ENCODE measurements at regions not wholly inside any gene's neighbourhood (a gene's known extent, or its start where the extent isn't known, plus 50 kb on each side); places are given as distances from the start of the nearest gene placed in this dataset.

DNA sequence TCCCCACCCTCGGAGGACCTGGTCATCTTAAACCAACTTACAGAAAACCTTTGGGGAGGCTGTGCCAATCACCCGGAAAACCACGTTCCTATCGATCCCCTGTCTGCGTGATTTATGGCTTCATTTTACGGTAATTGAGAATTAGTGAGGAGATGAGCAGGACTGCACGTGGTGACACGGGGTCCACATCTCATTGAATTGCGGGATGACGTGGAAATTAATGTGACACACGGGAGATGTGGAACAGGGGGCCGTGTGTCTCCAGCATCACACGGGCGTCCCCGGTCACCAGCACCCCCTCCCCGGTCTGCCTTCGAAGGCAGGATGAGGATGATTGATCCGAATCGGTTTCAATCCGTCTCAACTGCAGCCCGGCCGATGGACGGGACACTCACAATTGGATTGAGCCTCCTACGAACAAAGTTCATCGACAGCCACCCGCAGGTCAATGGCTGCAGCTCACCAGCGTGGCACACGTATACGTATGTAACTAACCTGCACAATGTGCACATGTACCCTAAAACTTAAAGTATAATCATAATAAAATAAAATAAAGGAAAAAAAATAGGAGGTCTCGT lies 160.3 kb downstream of the SHOX start:
- Histone ChIP-seq H3K27me3 (peaks cover 0 to 2% (median 0%) of the 10 kb centered on the region in 4 donors), H3K36me3 (no peaks in the 10 kb centered on the region), H3K4me1 (no peaks in the 10 kb centered on the region), H3K4me3 (no peak overlapping the region), H3K27ac (no peak overlapping the region), H3K9me3 (no peaks in the 10 kb centered on the region)
- intact Hi-C loops (cut with DNase I) = no loop called here
- ATAC-seq (no peak), DNase-seq (no peak), FAIRE-seq (no peak)
- 12 to 18% methylated on average over 30 of the region's 30 CpGs for WGBS, 2 donors
- TF ChIP-seq, protein P1, sequence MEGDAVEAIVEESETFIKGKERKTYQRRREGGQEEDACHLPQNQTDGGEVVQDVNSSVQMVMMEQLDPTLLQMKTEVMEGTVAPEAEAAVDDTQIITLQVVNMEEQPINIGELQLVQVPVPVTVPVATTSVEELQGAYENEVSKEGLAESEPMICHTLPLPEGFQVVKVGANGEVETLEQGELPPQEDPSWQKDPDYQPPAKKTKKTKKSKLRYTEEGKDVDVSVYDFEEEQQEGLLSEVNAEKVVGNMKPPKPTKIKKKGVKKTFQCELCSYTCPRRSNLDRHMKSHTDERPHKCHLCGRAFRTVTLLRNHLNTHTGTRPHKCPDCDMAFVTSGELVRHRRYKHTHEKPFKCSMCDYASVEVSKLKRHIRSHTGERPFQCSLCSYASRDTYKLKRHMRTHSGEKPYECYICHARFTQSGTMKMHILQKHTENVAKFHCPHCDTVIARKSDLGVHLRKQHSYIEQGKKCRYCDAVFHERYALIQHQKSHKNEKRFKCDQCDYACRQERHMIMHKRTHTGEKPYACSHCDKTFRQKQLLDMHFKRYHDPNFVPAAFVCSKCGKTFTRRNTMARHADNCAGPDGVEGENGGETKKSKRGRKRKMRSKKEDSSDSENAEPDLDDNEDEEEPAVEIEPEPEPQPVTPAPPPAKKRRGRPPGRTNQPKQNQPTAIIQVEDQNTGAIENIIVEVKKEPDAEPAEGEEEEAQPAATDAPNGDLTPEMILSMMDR (IDR thresholded peaks at IDR 0.05) = no peak

DNA sequence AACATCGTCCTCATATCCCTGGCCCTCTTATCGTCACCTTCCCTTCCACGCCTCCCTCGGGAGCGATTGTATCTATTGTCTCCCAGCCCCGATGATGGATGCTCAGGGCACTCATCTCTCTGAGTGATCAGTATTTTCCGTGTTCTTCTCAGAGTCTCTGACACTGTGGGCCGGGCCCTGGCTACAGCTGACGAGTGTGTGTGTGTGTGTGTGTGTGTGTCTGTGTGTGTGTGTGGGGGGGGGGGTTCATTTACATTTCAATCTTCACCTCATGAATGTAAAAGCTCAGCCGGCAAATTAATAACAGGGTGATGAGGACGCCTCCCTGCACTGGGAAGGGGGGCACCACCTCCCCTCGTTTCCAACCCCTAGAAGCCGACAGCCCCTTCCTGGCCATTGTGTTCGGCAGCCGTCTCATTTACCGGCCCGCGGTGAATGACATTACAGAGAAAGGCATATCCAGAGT lies 159.5 kb downstream of the SHOX start:
- Histone ChIP-seq H3K27me3 (peaks cover 0 to 2% (median 0%) of the 10 kb centered on the region in 4 donors), H3K4me3 (no peak overlapping the region), H3K36me3 (no peaks in the 10 kb centered on the region), H3K4me1 (no peaks in the 10 kb centered on the region), H3K27ac (no peak overlapping the region), H3K9me3 (no peaks in the 10 kb centered on the region)
- TF ChIP-seq, protein P1 (IDR thresholded peaks at IDR 0.05) = no peak
- ATAC-seq = no peak
- WGBS, 2 donors = 12 to 14% methylated on average over 18 of the region's 18 CpGs
- no peak for FAIRE-seq
- no peak for DNase-seq
- intact Hi-C loops (cut with DNase I) = no loop called here

DNA sequence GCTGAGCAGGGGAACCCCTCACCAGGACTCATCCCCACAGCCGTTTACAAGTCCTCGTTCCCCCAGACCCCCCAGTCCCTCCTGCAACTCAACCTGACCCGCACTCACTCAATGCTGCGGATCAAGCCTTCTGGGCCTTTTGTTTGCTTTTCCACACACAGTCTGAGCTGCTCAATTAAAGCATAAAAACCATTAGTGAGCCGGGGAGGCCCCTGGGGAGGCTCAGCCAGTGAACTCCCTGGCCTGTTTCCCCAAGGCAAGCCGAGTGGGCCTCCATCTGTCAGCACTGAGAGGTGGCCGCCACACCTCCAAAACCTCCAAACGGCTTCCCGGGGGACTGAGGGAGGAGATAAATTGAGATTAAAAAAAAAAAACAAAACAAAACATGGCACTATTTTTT lies 158.5 kb downstream of the SHOX start:
- no peaks in the 10 kb centered on the region for H3K4me1 ChIP-seq
- ATAC-seq = no peak
- H3K36me3 ChIP-seq = no peaks in the 10 kb centered on the region
- H3K27me3 ChIP-seq = peaks cover 0 to 2% (median 0%) of the 10 kb centered on the region in 4 donors
- intact Hi-C loops (cut with DNase I) = no loop called here
- FAIRE-seq = no peak
- H3K4me3 ChIP-seq = no peak overlapping the region
- TF ChIP-seq, protein P1 (IDR thresholded peaks at IDR 0.05) = no peak
- DNase-seq = no peak
- 30 to 34% methylated on average over 9 of the region's 9 CpGs for WGBS, 2 donors
- no peaks in the 10 kb centered on the region for H3K9me3 ChIP-seq
- no peak overlapping the region for H3K27ac ChIP-seq

DNA sequence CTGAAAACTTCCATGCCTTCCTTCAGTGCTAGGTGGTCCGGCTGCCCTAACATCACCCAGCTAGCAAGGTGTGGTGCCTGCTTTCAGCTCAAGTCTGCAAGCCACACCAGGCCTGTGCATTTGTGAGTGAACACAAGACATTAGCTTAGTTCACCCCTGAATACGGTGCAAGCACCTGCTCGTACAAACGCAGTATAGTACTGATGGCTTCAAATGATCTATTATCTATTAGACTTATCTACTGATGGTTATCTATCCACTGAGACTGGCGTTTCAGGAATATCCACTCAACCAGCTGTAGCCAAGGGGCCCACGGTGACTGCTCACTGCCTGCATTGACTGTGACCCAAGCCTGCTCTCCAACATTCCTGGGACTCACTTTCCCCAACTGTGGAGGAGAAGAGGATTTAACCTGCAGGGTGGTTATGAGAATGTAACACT lies 155.9 kb downstream of the SHOX start:
- H3K9me3 ChIP-seq = no peaks in the 10 kb centered on the region
- TF ChIP-seq, protein P1 (IDR thresholded peaks at IDR 0.05) = no peak
- DNase-seq (no peak), FAIRE-seq (no peak), ATAC-seq (no peak)
- H3K27me3 ChIP-seq = peaks cover 0 to 2% (median 0%) of the 10 kb centered on the region in 4 donors
- H3K4me1 ChIP-seq = no peaks in the 10 kb centered on the region
- no peak overlapping the region for H3K4me3 ChIP-seq
- no peak overlapping the region for H3K27ac ChIP-seq
- intact Hi-C loops (cut with DNase I) = no loop called here
- H3K36me3 ChIP-seq = no peaks in the 10 kb centered on the region
- WGBS, 2 donors = 24 to 40% methylated on average over 6 of the region's 6 CpGs

- TF ChIP-seq, protein P1 (IDR thresholded peaks at IDR 0.05) = no peak
- DNase-seq (no peak), FAIRE-seq (no peak), ATAC-seq (no peak)
- Histone ChIP-seq H3K4me3 (no peak overlapping the region), H3K27me3 (peaks cover 0 to 2% (median 0%) of the 10 kb centered on the region in 4 donors), H3K36me3 (no peaks in the 10 kb centered on the region), H3K27ac (no peak overlapping the region), H3K9me3 (no peaks in the 10 kb centered on the region), H3K4me1 (no peaks in the 10 kb centered on the region)
- whole genome bisulfite sequencing, 2 donors = 73 to 87% methylated on average over 13 of the region's 13 CpGs
- intact Hi-C loops (cut with DNase I) = no loop called here
Observed at GRCh38 chrX:784829-785228, 154.2 kb downstream of the SHOX start.
